SU-DHL-6 (cell line): ENCODE measurements at regions not wholly inside any gene's neighbourhood (a gene's known extent, or its start where the extent isn't known, plus 50 kb on each side); places are given as distances from the start of the nearest gene placed in this dataset.

Source experiments
- H2AFZ ChIP-seq: fragments of 200-600 bp; sonication (generic); 2 replicates; pipeline ENCODE4 v1.6.1; 2014; ENCODE audit warnings: low read depth, mild to moderate bottlenecking, moderate library complexity, mixed read lengths, antibody characterized with exemption, low read length; ENCODE audit not compliant: severe bottlenecking
- H3F3A ChIP-seq: fragments of 200-600 bp; shearing (Covaris generic); 2 replicates; pipeline ENCODE4 v1.6.0; 2016; ENCODE audit warnings: antibody characterized with exemption, mild to moderate bottlenecking; ENCODE audit not compliant: insufficient read depth
- H3K27ac ChIP-seq: fragments of 200-600 bp; sonication (generic); 2 replicates; pipeline ENCODE4 v1.5.1; 2016; ENCODE audit warnings: low read depth, mild to moderate bottlenecking, low read length, moderate library complexity, mixed read lengths
- H3K27me3 ChIP-seq: fragments of 200-600 bp; sonication (generic), shearing (Covaris generic); 2 replicates; pipeline ENCODE4 v1.6.0; 2014; ENCODE audit warnings: mild to moderate bottlenecking, low read length
- H3K36me3 ChIP-seq: fragments of 200-600 bp; sonication (generic); 2 replicates; pipeline ENCODE4 v1.6.1; 2014; ENCODE audit warnings: mild to moderate bottlenecking, low read length, mixed read lengths
- H3K4me2 ChIP-seq: fragments of 300-600, 200-600 bp; shearing (Covaris generic), sonication (generic); 2 replicates; pipeline ENCODE4 v1.6.0; 2014; ENCODE audit warnings: low read length, low read depth, mild to moderate bottlenecking; ENCODE audit not compliant: poor library complexity, severe bottlenecking
- H3K4me3 ChIP-seq: fragments of 200-600 bp; sonication (generic); 2 replicates; pipeline ENCODE4 v1.5.1; 2014; ENCODE audit warnings: antibody characterized with exemption, low read length, mild to moderate bottlenecking, mixed read lengths; ENCODE audit not compliant: insufficient read depth, poor library complexity, severe bottlenecking
- H3K79me2 ChIP-seq: fragments of 200-600 bp; sonication (generic); 2 replicates; pipeline ENCODE4 v1.6.1; 2014; ENCODE audit warnings: mild to moderate bottlenecking, low read length, moderate library complexity; ENCODE audit not compliant: insufficient read depth
- H3K9ac ChIP-seq: fragments of 200-600 bp; sonication (generic); 2 replicates; pipeline ENCODE4 v1.7.0; 2014; ENCODE audit warnings: mild to moderate bottlenecking, low read length
- H3K9me2 ChIP-seq: fragments of 200-600 bp; sonication (generic); replicated peaks from 2 replicates; pipeline ENCODE4 v1.6.1; 2014; ENCODE audit warnings: low read length; ENCODE audit not compliant: insufficient read depth
- H3K9me3 ChIP-seq: fragments of 200-600 bp; sonication (generic); 2 replicates; pipeline ENCODE4 v1.6.1; 2014; ENCODE audit warnings: low read length, mixed read lengths; ENCODE audit not compliant: insufficient read depth
- H4K20me1 ChIP-seq: fragments of 200-600 bp; sonication (generic); 2 replicates; pipeline ENCODE4 v1.6.1; 2014; ENCODE audit warnings: low read depth, mild to moderate bottlenecking, antibody characterized with exemption, low read length, moderate library complexity, mixed read lengths
- CTCF ChIP-seq: fragments of 200-600 bp; sonication (generic); IDR thresholded peaks from one replicate; pipeline ENCODE4 v1.5.1; 2017; ENCODE audit warnings: antibody characterized with exemption, mild to moderate bottlenecking, low read length, moderate library complexity; ENCODE audit not compliant: insufficient read depth, poor library complexity, severe bottlenecking
- EZH2phosphoT487 ChIP-seq: fragments of 200-600 bp; sonication (generic), shearing (Covaris generic); conservative IDR thresholded peaks from 2 replicates; pipeline ENCODE4 v1.6.1; 2018; ENCODE audit warnings: mild to moderate bottlenecking, antibody characterized with exemption, low read length, moderate library complexity, mixed read lengths

GRCh38 chr19:31733591-31733990 lies 384.4 kb upstream of the TSHZ3 start:
- no peak overlapping the region for H3K4me2 ChIP-seq
- no peaks in the 10 kb centered on the region for H3F3A ChIP-seq
- no peaks in the 10 kb centered on the region for H3K36me3 ChIP-seq
- no peaks in the 10 kb centered on the region for H4K20me1 ChIP-seq
- H3K4me3 ChIP-seq, result no peak overlapping the region
- no peaks in the 10 kb centered on the region for H3K79me2 ChIP-seq
- H3K9me3 ChIP-seq, result no peaks in the 10 kb centered on the region
- H3K27me3 ChIP-seq, result no peaks in the 10 kb centered on the region
- H3K27ac ChIP-seq, result no peak overlapping the region
- no peaks in the 10 kb centered on the region for H3K9me2 ChIP-seq
- no peak overlapping the region for H2AFZ ChIP-seq
- no peak overlapping the region for H3K9ac ChIP-seq
- TF ChIP-seq CTCF (no peak), EZH2phosphoT487 (no peak)

GRCh38 chr19:31742249-31742648 lies 393.0 kb upstream of the TSHZ3 start:
- Histone ChIP-seq H3K9me3 (no peaks in the 10 kb centered on the region), H3K27ac (no peak overlapping the region)

GRCh38 chr19:31745731-31746130 lies 396.5 kb upstream of the TSHZ3 start:
- Histone ChIP-seq H3K27me3 (no peaks in the 10 kb centered on the region), H3K79me2 (no peaks in the 10 kb centered on the region), H2AFZ (no peak overlapping the region), H4K20me1 (no peaks in the 10 kb centered on the region), H3K4me2 (no peak overlapping the region), H3K9me3 (no peaks in the 10 kb centered on the region), H3K9me2 (no peaks in the 10 kb centered on the region), H3K27ac (no peak overlapping the region), H3K36me3 (no peaks in the 10 kb centered on the region), H3K4me3 (no peak overlapping the region), H3F3A (no peaks in the 10 kb centered on the region), H3K9ac (no peak overlapping the region)
- TF ChIP-seq CTCF (no peak), EZH2phosphoT487 (no peak)

More at GRCh38 chr19:31742249-31742648, 393.0 kb upstream of the TSHZ3 start:
- Histone ChIP-seq H3K9ac (no peak overlapping the region), H3K4me3 (no peak overlapping the region), H3K79me2 (no peaks in the 10 kb centered on the region), H3K4me2 (no peak overlapping the region), H3K27me3 (no peaks in the 10 kb centered on the region), H3K9me2 (no peaks in the 10 kb centered on the region), H3F3A (no peaks in the 10 kb centered on the region), H2AFZ (no peak overlapping the region), H3K36me3 (no peaks in the 10 kb centered on the region), H4K20me1 (no peaks in the 10 kb centered on the region)
- TF ChIP-seq CTCF (no peak), EZH2phosphoT487 (no peak)

DNA sequence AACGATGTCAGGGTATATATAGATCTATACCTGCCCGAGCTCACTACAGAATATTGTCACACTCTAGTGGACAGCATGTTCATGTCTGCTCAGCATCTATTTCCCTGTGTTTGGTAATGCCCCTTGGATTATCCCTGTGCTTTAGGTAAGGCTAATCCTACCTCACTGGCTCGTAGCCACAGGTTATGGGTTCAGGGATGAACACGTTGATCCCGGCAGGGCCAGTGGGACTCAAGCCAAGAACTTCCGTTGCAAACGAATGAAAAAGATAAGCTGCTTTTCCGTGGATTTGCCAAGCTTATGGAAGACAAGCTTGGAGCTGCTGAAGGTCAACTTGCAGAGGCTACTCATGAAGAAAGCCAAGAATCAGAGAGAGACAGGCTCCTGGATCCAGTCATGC lies 400.0 kb upstream of the TSHZ3 start:
- TF ChIP-seq CTCF, result no peak

More for the DNA sequence above, 400.0 kb upstream of the TSHZ3 start:
- Histone ChIP-seq H3K4me3 (no peak overlapping the region), H3K4me2 (no peak overlapping the region), H3K79me2 (no peaks in the 10 kb centered on the region), H2AFZ (no peak overlapping the region), H3K27me3 (no peaks in the 10 kb centered on the region), H3K9ac (no peak overlapping the region), H3K36me3 (no peaks in the 10 kb centered on the region), H3K9me3 (no peaks in the 10 kb centered on the region), H4K20me1 (no peaks in the 10 kb centered on the region), H3K27ac (no peak overlapping the region), H3K9me2 (no peaks in the 10 kb centered on the region), H3F3A (no peaks in the 10 kb centered on the region)
